GM19239 (cell line): ENCODE measurements at regions not wholly inside any gene's neighbourhood (a gene's known extent, or its start where the extent isn't known, plus 50 kb on each side); places are given as distances from the start of the nearest gene placed in this dataset.

Experiments
- DNase-seq: peaks from one replicate; pipeline ENCODE4 v3.0.0; 2011; ENCODE audit warnings: low spot score; ENCODE audit not compliant: insufficient read length
- FAIRE-seq: peaks from 2 replicates; lab custom pipeline; 2011; peaks lifted over from hg19 to GRCh38; lab: Jason Lieb, UNC

DNA sequence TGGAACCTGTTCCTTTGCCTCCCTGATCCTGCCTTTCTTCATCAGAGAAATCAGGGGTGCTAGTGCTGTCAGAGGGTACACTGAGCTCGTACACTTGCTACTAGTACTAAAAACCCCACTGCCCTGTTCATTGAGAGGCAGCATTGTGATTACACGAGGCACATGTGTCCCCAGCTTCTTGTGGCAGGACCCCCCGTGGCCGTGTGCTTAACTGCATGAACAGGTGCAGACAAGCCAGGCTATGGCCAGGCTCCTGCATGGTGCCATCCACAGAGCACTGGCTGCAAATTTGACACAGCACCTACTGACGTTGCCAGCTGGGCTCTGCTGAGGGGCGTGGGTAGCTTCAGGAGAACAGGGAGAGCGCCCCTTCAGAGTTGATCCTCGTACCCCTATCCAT is 248.4 kb downstream of the GLI2 start:
- no peak for FAIRE-seq
- no peak for DNase-seq

DNA sequence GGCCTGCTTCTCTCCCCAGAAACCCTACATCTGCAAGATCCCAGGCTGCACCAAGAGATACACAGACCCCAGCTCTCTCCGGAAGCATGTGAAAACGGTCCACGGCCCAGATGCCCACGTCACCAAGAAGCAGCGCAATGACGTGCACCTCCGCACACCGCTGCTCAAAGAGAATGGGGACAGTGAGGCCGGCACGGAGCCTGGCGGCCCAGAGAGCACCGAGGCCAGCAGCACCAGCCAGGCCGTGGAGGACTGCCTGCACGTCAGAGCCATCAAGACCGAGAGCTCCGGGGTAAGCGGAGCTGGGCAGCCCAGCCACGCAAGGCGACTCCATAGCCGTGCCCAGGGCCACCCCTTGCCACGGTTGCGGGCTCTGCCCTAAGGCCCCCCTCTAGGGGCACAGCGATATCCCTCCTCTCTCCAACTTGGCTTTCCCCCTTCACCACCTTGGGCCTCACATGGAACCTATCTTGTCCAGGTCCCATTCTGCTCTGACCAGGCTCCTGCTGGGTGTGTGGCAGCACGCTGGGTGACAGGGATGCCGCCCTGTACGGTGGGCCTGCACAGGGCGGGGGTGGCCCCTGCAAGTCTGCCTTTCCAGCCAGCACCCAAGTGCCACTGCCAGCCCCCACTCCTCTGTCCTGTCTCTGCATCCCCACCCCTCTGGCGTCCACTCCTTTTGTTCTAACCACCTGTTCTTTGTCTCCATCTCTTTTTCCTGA is 248.9 kb downstream of the GLI2 start:
- no peak for FAIRE-seq
- DNase-seq: no peak

DNA sequence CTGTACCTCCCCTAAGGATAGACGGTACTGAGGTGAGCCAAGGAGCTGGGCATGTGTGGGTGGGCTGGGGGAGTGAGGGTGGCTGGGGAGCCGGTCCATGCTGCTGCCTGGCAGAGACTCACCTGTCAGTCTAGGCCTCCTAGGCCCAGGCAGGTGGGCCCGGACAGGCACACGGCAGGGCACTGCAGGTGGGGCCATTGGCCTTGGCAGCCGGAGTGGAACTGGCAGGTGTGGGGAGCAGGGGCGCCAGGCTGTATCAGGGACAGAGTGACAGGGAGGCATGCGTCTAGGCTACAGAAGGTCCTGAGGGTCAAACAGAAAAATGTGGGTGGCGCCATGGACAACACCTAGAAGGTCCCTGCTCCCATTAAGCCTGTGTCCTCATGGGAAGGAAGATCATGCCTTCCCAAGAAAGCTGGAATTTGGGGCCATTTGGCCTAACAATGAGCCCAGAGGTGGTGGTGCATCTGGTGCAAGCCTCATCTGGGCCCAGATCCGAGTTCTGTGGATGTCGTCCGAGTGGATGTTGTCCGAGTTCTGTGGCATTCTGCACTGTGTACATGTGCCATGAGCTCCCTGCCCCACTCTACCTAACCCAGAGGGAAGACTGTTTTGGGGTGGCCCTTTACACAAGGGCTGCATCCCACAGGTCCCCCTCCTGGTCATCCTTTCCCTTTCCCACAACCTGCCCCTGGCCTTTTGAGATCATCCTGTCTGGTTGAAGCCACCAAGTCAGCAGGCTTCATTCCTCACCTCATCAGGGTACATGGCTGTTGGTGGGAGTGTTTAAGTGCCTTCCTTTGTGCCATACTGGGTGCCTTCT is 249.7 kb downstream of the GLI2 start:
- DNase-seq (no peak), FAIRE-seq (no peak)

DNA sequence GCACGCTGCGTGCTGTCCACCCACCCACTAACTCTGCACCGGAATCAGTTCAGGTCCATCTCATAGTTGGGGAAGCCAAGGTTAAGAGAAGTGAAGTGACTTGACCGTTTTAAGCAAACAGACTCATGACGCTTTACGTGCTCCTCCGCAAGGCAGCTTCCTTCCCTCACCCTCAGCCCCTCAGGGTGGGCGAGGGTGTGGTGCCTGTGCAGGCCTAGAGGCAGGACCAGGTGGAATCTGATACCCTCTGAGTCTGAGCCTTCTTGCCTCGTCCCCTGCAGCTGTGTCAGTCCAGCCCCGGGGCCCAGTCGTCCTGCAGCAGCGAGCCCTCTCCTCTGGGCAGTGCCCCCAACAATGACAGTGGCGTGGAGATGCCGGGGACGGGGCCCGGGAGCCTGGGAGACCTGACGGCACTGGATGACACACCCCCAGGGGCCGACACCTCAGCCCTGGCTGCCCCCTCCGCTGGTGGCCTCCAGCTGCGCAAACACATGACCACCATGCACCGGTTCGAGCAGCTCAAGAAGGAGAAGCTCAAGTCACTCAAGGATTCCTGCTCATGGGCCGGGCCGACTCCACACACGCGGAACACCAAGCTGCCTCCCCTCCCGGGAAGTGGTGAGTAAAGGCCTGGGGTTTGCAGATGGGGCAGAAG is 250.5 kb downstream of the GLI2 start:
- no peak for FAIRE-seq
- no peak for DNase-seq

DNA sequence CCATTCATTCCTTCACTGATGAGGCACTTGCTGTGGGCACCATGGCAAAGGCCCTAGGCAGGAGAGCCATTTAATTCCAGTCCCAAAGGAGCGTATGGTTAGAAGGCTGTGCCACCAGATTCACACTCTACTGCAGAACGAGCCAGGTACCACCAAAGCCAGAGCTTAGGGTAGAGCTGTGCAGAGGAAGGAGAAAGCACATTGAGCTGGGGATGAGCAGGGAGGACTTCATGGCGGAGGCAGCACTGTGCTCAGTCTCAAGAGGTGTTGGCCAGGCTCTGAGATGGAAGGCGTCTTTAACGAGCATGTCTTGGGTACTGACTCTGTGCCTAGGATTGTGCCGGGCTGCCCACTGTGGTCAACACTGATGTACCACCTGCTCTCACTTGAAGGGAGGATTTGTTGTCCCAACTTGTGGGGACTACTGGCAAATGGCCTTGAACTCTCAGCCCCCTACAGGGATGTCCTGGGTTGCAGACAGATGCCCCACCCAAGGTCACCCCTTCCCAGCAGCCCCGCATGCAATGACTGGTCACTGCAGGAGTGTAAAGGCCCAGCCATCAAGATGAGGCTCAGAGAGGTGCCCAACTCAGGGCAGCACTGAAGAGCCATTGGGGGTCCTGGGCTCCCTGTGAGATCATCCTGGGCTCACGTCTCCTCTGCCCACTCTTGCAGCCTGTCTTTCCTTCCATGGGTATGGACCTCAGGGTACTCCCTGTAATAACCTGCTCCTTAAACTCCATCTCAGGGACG is 251.4 kb downstream of the GLI2 start:
- no peak for FAIRE-seq
- no peak for DNase-seq

DNA sequence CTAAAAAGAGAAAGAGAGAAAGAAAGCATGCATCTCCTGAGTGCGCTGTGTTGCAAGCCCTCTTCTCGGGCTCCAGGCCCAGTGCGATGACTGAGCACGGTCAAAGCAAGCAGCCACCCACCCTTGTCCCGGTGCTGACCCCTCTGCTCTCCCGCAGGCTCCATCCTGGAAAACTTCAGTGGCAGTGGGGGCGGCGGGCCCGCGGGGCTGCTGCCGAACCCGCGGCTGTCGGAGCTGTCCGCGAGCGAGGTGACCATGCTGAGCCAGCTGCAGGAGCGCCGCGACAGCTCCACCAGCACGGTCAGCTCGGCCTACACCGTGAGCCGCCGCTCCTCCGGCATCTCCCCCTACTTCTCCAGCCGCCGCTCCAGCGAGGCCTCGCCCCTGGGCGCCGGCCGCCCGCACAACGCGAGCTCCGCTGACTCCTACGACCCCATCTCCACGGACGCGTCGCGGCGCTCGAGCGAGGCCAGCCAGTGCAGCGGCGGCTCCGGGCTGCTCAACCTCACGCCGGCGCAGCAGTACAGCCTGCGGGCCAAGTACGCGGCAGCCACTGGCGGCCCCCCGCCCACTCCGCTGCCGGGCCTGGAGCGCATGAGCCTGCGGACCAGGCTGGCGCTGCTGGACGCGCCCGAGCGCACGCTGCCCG is 252.5 kb downstream of the GLI2 start:
- DNase-seq (no peak), FAIRE-seq (no peak)

DNA sequence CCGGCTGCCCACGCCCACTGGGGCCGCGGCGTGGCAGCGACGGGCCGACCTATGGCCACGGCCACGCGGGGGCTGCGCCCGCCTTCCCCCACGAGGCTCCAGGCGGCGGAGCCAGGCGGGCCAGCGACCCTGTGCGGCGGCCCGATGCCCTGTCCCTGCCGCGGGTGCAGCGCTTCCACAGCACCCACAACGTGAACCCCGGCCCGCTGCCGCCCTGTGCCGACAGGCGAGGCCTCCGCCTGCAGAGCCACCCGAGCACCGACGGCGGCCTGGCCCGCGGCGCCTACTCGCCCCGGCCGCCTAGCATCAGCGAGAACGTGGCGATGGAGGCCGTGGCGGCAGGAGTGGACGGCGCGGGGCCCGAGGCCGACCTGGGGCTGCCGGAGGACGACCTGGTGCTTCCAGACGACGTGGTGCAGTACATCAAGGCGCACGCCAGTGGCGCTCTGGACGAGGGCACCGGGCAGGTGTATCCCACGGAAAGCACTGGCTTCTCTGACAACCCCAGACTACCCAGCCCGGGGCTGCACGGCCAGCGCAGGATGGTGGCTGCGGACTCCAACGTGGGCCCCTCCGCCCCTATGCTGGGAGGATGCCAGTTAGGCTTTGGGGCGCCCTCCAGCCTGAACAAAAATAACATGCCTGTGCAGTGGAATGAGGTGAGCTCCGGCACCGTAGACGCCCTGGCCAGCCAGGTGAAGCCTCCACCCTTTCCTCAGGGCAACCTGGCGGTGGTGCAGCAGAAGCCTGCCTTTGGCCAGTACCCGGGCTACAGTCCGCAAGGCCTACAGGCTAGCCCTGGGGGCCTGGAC is 253.2 kb downstream of the GLI2 start:
- FAIRE-seq: no peak
- DNase-seq: no peak

DNA sequence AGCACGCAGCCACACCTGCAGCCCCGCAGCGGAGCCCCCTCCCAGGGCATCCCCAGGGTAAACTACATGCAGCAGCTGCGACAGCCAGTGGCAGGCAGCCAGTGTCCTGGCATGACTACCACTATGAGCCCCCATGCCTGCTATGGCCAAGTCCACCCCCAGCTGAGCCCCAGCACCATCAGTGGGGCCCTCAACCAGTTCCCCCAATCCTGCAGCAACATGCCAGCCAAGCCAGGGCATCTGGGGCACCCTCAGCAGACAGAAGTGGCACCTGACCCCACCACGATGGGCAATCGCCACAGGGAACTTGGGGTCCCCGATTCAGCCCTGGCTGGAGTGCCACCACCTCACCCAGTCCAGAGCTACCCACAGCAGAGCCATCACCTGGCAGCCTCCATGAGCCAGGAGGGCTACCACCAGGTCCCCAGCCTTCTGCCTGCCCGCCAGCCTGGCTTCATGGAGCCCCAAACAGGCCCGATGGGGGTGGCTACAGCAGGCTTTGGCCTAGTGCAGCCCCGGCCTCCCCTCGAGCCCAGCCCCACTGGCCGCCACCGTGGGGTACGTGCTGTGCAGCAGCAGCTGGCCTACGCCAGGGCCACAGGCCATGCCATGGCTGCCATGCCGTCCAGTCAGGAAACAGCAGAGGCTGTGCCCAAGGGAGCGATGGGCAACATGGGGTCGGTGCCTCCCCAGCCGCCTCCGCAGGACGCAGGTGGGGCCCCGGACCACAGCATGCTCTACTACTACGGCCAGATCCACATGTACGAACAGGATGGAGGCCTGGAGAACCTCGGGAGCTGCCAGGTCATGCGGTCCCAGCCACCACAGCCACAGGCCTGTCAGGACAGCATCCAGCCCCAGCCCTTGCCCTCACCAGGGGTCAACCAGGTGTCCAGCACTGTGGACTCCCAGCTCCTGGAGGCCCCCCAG is 254.1 kb downstream of the GLI2 start:
- FAIRE-seq: no peak
- no peak for DNase-seq

DNA sequence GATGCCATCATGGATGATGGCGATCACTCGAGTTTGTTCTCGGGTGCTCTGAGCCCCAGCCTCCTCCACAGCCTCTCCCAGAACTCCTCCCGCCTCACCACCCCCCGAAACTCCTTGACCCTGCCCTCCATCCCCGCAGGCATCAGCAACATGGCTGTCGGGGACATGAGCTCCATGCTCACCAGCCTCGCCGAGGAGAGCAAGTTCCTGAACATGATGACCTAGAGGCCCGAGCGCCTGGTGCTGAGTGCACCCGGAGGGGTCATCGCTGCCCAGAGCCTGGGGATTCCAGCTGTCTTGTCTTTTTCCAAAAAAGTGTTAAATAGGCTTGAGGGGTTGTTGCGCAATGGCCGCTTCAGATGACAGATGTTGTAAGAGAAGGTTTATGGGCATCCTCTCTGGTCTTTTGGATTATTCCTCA is 254.8 kb downstream of the GLI2 start:
- DNase-seq: no peak
- no peak for FAIRE-seq

DNA sequence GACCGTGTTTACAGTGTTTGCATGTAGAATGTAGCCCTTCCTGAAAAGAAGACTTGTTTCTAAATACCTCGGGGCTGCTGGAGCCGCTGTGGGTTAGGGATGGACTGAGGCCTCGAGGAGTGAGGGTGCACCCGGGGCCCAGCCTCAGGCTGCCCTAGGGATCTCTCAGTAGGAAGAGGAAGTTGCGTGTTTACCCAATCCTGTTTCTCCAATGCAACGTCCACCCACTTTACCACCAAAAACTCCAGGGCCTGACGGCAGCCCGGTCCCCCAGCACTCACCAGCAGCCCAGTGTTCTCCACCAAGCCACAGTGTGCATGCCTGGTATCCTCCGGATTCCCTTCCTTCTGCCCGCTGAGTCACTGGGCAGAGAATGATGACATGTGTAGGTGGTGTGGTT is 255.8 kb downstream of the GLI2 start:
- DNase-seq (no peak), FAIRE-seq (no peak)

DNA sequence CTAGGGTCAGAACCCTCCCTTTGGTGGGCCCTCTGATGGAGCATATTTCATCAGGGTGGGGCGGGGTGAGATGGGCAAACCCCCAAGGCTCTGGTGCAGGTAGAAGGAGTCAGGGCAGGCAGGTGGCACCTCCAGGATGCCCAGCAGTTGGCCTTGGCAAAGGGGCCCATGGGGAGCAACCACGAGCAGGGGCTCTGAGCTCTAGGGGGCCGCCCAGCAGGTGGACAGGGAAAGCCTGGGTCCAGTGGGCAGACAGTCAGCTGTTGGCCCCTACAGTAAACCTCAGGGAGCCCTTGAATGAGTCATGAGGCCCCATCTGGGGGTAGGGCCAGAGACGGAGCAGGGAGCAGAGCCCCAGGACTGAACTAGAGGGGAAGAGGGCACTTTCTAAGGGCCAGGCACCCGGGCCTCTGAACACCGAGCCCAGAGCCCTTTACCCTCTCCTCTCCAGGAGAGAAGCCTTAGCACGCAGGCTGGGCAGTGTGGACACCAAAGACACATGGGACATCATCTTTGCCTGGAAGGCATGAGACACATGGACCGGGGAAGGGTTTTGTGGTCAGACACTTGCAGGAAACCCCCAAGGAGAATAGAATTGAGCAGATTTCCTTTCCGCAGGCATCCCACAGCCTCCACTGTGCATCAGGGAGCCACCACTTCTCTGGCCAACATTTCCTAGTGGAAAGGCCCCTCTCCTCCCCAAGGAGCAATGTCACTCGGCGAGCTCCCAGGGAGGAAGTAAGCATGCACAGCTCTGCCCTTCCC is 257.3 kb downstream of the GLI2 start:
- DNase-seq: no peak
- no peak for FAIRE-seq

DNA sequence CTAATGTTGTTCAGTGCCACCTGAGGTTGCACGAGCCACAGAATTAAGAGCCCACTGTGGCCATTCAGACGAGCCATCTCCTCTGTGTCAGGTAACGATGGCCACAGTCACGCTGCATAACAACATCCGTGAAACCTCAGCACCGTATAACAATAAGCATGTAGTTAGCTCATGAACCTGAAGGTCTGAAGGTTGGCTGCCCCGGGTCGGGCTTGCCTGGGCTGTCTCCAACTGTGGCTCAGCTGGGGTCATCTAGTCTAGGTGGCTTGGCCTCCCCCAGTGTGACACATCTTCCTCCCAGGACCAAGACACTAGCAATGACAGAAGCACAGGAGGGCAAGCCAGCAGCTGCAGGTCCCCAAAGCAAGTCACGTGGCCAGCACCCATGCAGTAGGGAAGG is 258.0 kb downstream of the GLI2 start:
- FAIRE-seq (no peak), DNase-seq (no peak)

DNA sequence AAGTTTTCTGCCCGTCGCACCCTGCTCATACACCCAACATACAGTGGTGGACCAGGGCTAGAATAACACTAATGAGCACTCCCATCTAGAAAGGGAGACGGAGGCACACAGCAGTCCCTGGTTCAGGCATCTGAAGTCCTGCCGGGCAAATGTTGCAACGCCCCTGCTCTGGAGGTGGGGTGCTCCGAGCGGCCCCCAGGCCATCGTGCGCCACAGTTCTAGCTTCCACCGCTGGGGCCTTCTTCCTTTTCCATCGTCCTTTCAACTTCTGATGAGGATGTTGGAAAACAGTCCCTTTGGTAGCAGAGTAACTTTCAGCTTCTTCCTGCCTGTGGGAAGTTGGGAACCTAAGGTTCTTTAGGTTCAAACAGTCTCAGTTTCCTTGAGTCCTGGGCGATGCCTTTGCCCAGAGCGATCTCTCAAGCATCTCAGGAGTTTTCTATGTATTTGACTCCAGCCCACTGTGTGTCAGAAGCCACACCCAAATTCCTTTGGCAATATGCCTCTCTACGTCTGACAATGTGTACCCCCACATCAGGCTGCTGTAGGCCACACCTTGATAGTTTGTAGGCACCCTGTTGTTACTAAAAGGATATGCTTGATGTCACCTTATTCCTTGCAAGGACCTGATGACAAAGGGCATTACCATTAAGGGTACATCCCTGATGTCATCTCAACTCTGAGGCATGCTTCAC is 258.8 kb downstream of the GLI2 start:
- DNase-seq: no peak
- FAIRE-seq: no peak

DNA sequence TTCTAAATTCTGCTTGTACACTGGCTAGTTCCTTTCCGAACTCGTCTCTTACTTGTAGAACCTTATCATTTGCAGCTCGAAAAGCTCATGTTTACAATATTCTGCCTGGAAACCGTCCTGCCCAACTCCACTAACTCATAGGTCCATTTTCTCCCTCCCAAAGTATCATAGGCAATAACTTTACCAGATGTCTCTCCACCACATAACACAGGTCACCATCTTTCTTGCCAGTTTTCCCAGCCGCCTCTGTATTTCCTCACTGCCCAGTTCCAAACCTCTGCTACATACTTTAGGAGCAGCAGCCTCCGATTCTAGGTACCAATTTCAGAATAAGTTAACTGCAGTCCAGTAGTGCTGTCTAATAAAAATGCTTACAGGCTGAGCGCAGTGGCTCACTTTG is 259.5 kb downstream of the GLI2 start:
- FAIRE-seq (no peak), DNase-seq (no peak)

DNA sequence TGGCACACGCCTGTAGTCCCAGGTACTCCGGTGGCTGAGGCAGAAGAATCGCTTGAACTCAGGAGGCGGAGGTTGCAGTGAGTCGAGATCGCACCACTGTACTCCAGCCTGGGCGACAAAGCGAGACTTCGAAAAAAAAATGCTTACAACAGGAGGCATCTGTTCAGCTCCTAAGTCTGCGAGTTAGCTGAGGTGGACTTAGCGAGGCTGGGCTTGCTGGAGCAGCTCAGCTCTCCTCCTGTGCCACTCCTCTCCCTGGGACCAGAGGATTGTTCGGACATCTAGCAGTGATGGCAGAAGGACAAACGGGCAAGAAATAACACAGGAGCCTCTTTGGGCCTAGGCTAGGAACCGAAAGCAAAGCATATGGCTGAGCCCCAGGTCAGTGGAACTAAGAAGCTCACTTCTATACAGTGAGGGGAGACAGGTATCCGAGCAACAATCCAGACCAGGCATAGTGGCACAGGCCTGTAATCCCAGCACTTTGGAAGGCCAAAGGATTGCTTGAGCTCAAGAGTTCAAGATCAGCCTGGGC is 260.1 kb downstream of the GLI2 start:
- no peak for FAIRE-seq
- DNase-seq: no peak

DNA sequence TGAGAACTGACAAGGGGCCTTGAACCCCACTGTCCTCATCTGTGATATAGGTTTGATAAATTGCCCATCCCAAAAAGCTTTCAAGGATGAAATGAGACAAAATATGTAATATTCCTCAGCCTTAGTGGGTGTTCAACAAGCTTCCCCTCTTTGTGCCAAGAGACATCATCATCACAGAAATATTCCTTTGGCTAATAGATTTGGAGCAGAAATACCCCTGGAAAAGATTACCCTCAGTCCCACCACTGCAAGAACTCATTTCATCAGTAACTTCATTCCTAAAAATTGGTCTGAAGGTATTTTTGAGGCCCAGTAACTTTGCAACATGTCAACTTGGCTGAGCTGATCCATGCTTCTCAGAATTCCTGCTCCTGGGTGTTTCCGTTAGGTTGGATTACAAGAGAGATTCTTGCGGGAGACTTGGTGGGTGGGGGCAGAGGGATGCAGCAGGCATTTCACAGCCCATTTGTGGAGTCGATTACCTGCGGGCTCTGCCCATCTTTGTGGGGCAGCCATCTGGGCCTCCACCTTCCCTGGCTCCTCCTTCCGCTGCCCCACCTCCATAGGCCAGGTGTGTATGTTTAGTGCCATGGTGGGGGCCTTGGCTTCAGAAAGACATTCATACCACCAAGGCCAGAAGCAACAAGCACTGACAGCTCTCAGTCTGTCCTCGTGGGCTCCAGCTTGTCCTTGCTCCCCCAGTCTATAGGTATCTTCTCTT is 263.9 kb downstream of the GLI2 start:
- DNase-seq (no peak), FAIRE-seq (no peak)
